GM20000 (cell line): ENCODE measurements at regions not wholly inside any gene's neighbourhood (a gene's known extent, or its start where the extent isn't known, plus 50 kb on each side); places are given as distances from the start of the nearest gene placed in this dataset.

ENCODE experiments used
- DNase-seq: peaks from one replicate; pipeline ENCODE4 v3.0.0; 2012; ENCODE audit warnings: low spot score
- TF ChIP-seq, protein P1 (sequence below): IDR thresholded peaks from 2 replicates; pipeline ENCODE4 v1.5.1; 2012; ENCODE audit warnings: mild to moderate bottlenecking, control low read depth; ENCODE audit errors: extremely low read depth, missing control alignments

DNA sequence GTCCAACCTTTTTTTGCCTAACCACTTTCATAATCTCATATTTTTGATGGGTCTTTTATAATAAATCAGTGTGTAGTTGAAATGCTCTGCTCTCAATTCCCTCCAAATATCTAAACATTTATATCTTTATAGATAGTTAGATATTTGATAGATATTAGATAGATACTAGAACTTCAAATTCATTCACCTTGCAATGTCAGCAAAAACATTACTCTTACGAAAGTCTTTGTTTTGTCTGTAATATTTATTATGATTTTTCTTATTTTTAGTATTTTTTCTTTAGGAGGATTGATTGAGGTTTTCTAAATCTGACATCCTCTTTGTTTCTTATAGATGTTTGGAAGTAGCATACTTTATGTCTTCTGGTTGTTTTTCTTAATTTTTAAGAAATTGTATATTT lies 2563.6 kb downstream of the PCDH7 start:
- DNase-seq = no peak
- TF ChIP-seq, protein P1, sequence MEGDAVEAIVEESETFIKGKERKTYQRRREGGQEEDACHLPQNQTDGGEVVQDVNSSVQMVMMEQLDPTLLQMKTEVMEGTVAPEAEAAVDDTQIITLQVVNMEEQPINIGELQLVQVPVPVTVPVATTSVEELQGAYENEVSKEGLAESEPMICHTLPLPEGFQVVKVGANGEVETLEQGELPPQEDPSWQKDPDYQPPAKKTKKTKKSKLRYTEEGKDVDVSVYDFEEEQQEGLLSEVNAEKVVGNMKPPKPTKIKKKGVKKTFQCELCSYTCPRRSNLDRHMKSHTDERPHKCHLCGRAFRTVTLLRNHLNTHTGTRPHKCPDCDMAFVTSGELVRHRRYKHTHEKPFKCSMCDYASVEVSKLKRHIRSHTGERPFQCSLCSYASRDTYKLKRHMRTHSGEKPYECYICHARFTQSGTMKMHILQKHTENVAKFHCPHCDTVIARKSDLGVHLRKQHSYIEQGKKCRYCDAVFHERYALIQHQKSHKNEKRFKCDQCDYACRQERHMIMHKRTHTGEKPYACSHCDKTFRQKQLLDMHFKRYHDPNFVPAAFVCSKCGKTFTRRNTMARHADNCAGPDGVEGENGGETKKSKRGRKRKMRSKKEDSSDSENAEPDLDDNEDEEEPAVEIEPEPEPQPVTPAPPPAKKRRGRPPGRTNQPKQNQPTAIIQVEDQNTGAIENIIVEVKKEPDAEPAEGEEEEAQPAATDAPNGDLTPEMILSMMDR = no peak

DNA sequence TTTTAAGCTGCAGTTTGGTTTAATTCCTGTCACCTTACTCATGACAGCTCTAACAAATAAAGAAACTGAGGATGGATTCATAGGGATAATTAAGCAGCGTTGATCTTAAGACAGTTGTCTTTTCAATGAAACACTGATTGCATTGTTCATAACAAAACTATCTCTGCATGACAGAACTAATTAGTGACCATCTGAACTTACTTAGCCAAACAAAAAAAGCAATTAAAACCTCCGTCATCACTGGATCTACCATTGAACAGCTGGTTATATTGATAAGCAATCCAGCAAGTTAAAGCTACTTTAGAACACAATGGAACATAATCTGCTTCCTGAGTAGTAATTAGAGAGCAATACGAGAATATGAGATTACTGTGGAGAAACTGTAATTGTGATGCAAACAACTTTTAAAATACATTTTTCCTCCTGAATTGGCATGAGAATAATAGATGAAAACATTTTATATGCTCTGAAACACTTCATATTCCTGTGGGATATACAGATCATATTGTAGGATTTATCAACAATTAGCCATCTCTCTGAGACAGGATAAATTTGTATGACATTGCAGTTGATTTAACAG lies 2576.8 kb downstream of the PCDH7 start:
- no peak for DNase-seq
- TF ChIP-seq, protein P1 = no peak

DNA sequence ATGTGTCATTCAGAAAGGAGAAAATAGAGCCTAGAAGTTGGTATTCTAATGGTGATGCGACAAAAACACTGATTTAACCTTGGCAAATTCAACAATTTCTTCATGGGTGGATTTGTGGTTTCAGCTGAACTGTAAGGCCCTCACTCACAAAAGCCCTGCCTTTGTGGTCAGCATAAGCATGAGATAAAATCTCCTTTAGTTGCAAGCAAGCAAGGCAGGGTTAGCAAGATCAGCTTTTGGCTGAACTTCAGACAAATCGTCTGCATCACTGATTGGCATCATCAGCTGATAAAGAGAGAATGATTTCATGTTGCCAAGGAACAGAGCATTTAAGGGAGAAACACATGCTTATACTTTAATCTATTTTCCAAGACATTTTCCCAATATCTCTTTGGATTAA lies 2582.2 kb downstream of the PCDH7 start:
- TF ChIP-seq, protein P1 = no peak

DNA sequence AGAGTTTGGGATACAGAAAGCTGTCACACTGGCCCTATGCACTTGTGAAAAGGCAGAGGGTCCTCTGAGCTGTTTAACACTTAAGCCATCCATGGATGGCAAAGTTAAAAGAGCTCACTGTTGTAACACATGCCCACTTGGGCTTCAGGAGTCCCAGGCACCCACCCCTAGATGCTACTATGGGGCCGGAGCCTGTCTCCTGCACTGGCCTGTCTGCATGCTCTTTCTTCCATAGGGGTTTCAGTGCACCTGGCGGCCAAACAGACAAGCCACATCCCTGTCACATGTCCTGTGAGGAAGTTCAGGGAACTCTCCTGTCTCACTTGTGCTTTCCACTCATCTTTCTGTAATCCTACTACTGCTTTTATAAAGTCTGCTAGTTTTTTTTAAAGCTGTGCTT lies 2586.0 kb downstream of the PCDH7 start:
- TF ChIP-seq, protein P1 = no peak
- DNase-seq = no peak

More for the DNA sequence above, 2582.2 kb downstream of the PCDH7 start:
- no peak for DNase-seq

DNA sequence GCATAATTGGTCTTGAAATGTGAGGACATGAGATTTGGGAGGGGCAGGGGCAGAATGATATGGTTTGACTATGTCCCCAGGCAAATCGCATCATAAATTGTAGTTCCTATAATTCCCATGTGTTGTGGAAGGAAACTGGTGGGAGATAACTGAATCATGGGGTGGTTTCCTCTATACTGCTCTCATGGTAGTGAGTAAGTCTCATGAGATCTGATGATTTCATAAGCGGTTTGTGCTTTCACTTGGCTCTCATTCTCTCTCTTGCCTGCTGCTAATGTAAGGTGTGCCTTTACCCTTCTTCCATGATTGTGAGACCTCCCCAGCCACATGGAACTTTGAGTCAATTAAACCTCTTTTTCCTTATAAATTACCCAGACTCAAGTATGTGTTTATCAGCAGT lies 2595.9 kb downstream of the PCDH7 start:
- TF ChIP-seq, protein P1 = no peak
- no peak for DNase-seq

DNA sequence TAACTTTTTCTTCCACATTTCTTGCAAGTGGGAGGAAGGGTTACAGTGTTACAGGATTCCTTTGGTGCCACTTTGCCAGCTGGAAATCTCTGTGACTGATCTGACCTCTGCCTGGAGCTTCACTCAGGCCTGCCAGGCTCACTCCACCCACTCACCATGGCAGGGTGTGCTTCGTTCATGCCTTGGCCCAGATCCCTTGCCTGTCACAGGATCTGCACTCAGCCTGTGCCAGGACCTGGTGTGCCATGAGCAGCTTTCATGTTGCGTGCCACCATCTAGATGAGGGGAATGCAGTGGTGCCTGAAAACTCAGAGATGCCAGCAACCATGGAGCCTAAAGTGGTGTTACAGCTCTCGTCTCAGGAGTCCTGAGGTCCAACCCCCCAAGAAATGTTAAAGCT lies 2596.4 kb downstream of the PCDH7 start:
- no peak for DNase-seq
- TF ChIP-seq, protein P1 = no peak

DNA sequence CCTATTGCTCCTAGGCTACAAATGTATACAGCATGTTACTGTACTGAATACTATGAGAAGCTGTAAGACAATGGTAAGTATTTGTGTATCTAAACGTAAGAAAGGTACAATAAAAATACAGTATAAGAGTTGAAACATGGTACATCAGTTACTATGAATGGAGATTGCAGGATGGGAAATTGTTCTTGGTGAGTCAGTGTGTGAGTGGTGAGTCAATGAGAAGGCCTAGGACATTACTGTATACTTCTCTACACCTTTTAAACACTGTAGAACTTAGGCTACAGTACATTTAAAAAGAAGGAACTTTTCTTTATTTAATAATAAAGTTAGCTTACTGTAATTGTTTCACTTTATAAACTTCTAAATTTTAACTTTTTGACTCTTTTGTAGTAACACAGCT lies 2603.2 kb downstream of the PCDH7 start:
- TF ChIP-seq, protein P1 = no peak
- DNase-seq = no peak
